GM10248 (cell line): ENCODE measurements at regions not wholly inside any gene's neighbourhood (a gene's known extent, or its start where the extent isn't known, plus 50 kb on each side); places are given as distances from the start of the nearest gene placed in this dataset.

Experiments
- CTCF ChIA-PET: fragments of 300-600 bp; sonication (Branson Sonifier 250); formaldehyde crosslinking; extraction: SDS; loops from one replicate; lab custom pipeline; 2021; ENCODE audit warnings: antibody characterized with exemption; lab: Yijun Ruan, JAX
- POLR2A ChIA-PET: fragments of 350-650 bp; sonication (Branson Sonifier 250); formaldehyde crosslinking; extraction: SDS; loops from one replicate; lab custom pipeline; 2020; ENCODE audit warnings: antibody characterized with exemption; lab: Yijun Ruan, JAX
- DNase-seq: peaks from one replicate; pipeline ENCODE4 v3.0.0; 2012; ENCODE audit errors: extremely low spot score
- TF ChIP-seq, protein P1 (sequence below): IDR thresholded peaks from 2 replicates; pipeline ENCODE4 v1.5.1; 2012; ENCODE audit warnings: mild to moderate bottlenecking, low read depth; ENCODE audit errors: extremely low read depth, missing control alignments, control extremely low read depth

DNA sequence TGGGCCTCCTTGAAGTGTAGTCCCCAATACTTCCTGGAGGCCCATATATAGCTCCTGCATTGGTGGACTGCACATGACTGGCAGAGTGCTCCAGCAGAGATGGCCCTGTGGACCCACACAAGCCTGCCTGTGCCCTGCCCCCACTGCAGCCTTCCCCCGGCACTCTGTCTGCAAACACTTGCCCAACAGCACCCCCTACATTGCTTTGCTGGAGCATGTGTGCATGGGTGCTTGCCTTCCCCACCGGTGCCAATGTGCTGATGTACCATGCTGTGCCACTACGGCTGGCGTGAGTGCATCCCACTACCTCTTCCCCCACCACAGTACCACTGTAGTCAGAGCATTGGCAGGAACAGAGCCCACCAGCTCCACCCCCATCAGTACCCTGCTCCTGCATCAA is 563.6 kb upstream of the CTNND2 start:
- CTCF ChIA-PET, result no interaction called here
- TF ChIP-seq, protein P1, sequence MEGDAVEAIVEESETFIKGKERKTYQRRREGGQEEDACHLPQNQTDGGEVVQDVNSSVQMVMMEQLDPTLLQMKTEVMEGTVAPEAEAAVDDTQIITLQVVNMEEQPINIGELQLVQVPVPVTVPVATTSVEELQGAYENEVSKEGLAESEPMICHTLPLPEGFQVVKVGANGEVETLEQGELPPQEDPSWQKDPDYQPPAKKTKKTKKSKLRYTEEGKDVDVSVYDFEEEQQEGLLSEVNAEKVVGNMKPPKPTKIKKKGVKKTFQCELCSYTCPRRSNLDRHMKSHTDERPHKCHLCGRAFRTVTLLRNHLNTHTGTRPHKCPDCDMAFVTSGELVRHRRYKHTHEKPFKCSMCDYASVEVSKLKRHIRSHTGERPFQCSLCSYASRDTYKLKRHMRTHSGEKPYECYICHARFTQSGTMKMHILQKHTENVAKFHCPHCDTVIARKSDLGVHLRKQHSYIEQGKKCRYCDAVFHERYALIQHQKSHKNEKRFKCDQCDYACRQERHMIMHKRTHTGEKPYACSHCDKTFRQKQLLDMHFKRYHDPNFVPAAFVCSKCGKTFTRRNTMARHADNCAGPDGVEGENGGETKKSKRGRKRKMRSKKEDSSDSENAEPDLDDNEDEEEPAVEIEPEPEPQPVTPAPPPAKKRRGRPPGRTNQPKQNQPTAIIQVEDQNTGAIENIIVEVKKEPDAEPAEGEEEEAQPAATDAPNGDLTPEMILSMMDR, result no peak
- POLR2A ChIA-PET, result no interaction called here
- DNase-seq, result no peak

DNA sequence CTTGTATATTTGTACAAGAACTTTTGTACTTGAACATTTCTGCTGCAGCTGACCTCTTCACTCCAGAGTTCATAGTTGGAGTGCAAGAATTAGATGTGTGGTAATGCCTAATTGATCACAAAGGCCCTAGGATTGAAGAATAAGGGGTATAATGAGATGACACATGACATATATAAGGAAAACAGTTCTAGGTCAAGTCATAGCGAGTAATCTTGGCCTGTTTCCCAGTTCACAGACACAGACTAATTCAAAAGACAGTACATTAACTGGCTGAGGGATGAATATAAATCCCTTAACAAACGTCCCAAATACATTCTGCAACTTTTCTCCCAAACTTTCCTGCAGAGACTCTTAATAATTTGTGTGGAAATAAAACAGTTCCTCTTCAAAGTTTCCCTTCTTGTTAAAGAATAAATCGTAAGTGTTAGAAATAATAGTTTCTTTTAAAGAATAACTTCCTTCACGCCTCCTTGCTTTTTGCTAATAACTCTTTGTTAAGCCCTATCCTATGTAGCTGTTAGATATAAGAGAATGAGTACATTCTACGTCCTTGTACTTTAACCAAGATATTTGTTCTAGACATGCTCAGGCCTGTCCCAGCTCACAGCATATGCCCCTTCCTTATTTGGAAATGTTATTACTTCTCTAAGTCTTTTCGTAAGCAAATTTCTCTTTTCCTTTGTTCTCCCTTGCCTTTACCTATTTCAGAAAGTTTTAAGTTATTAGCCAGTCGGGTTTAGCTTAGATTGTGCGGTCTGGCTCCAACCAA is 556.4 kb upstream of the CTNND2 start:
- no peak for DNase-seq
- TF ChIP-seq, protein P1, result no peak
- ChIA-PET POLR2A (no interaction called here), CTCF (interaction anchor here (1.8 kb wide), 1 partner anchor 12 kb away, joined by 4 read pairs; no protein-coding TSS in a partner anchor)

DNA sequence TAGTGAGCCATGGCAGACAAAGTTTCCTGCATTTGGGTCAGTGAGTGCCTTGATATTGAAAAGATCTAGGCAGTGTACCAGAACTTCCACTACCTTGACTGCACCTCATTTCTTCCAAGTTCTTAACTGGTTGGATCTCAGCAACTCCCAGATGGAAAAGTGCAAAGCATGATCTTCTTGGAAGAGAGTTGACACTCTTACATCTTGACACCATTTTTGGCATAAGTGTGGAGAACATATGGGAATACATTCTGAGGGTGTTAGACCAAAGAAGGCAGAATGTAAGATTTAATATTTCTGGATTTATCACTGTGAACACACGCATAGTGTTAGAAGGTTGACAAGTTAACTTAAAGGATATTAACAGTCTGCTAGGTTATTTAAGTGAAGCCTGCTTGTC is 555.1 kb upstream of the CTNND2 start:
- ChIA-PET POLR2A (no interaction called here), CTCF (interaction anchor here (1.8 kb wide), 1 partner anchor 10 kb away, joined by 4 read pairs; no protein-coding TSS in a partner anchor)
- TF ChIP-seq, protein P1, result no peak
- DNase-seq, result no peak

DNA sequence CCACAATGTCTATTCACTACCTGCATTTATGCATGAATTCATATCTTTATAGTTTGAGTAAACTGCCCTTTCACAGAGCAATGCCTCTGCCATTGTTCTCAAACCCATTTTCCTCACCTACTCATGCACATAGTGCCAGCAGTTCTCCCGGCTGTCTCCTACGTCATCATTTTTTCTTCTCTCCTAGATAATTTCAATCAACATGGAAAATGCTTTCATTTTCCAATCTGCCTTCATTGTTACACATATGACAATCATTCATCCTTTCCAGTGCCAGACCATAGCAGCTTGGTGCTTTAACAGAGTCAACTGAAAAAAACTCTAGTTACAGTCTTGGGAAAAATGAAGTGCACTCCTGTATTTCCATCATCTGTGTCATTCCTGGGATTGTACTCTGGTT is 514.8 kb upstream of the CTNND2 start:
- ChIA-PET CTCF (no interaction called here), POLR2A (no interaction called here)
- TF ChIP-seq, protein P1, result no peak
- no peak for DNase-seq

DNA sequence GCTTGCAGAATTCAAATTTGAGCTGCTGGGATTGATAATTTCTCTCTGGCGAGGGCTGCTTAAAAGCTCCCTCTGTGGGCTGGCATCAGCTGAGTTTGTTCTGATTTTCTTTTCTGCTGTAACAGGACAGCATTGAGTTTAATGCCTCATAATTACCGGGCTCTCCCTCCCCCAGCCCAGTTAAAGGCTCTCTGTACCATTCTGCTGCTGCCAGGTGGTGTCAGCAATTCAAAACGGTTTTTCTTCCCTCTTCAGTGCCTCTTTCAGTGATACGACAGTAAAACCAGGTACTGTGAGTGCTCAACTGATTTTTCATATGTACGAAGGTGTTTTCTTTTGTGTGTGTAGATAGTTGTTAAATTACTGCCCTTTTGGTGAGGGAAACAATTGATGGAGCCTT is 509.3 kb upstream of the CTNND2 start:
- DNase-seq, result no peak
- TF ChIP-seq, protein P1, result no peak
- ChIA-PET POLR2A (no interaction called here), CTCF (no interaction called here)

DNA sequence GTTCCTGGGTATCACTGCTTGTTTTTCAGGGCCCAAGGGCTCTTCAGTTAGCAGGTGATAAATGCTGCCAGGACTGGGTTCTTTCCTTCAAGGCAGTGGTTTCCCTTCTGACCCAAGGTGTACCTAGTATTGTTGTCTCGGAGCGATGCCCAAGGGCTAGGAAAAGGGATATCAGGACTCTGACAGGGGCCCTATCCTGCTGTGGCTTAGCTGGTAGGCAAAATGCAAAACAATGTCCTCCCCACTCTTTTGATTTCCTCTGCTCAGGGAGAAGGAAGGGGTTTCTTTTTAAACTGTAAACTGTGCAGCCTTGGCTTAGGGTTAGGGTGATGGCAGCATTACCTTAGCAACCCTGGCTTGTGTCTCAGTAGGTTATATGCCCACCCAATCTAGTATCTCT is 508.8 kb upstream of the CTNND2 start:
- CTCF ChIA-PET, result interaction anchor here (1.2 kb wide), 1 partner anchor 11 kb away, joined by 3 read pairs; no protein-coding TSS in a partner anchor
- POLR2A ChIA-PET, result no interaction called here
- TF ChIP-seq, protein P1, result no peak
- DNase-seq, result no peak

GRCh38 chr5:12399868-12400267 is 495.6 kb upstream of the CTNND2 start:
- DNase-seq, result no peak
- POLR2A ChIA-PET, result no interaction called here
- TF ChIP-seq, protein P1, result no peak
- CTCF ChIA-PET, result no interaction called here
